ENCODE measurements at regions not wholly inside any gene's neighbourhood (a gene's known extent, or its start where the extent isn't known, plus 50 kb on each side); places are given as distances from the start of the nearest gene placed in this dataset.

GRCh38 chr12:92554158-92555073, 148.4 kb upstream of the PLEKHG7 start:
- Mint-ChIP-seq H3K4me3 (no peak overlapping the region), H3K36me3 (no peaks in the 10 kb centered on the region), H3K9me3 (no peaks in the 10 kb centered on the region), H3K4me1 (ENCODE audit: unreplicated experiment) (peaks cover 18% of the 10 kb centered on the region), H3K27ac (no peak overlapping the region), H3K27me3 (no peaks in the 10 kb centered on the region)
- no peak for DNase-seq (ENCODE audit: extremely low spot score, unreplicated experiment)
- no peak for TF ChIP-seq CTCF (conservative IDR thresholded peaks at IDR 0.05)

GRCh38 chr12:92553389-92553788, 149.4 kb upstream of the PLEKHG7 start:
- Mint-ChIP-seq H3K27ac (no peak overlapping the region), H3K9me3 (peaks cover 5% of the 10 kb centered on the region), H3K36me3 (no peaks in the 10 kb centered on the region), H3K4me3 (no peak overlapping the region), H3K4me1 (ENCODE audit: unreplicated experiment) (peaks cover 17% of the 10 kb centered on the region), H3K27me3 (no peaks in the 10 kb centered on the region)
- no peak for TF ChIP-seq CTCF (conservative IDR thresholded peaks at IDR 0.05)
- no peak for DNase-seq (ENCODE audit: extremely low spot score, unreplicated experiment)

GRCh38 chr12:92552412-92553108, 150.2 kb upstream of the PLEKHG7 start:
- TF ChIP-seq CTCF (conservative IDR thresholded peaks at IDR 0.05), result no peak
- Mint-ChIP-seq H3K27ac (no peak overlapping the region), H3K36me3 (no peaks in the 10 kb centered on the region), H3K4me1 (ENCODE audit: unreplicated experiment) (peaks cover 19% of the 10 kb centered on the region), H3K4me3 (no peak overlapping the region), H3K9me3 (peaks cover 5% of the 10 kb centered on the region), H3K27me3 (no peaks in the 10 kb centered on the region)
- no peak for DNase-seq (ENCODE audit: extremely low spot score, unreplicated experiment)

GRCh38 chr12:92551853-92552397, 150.9 kb upstream of the PLEKHG7 start:
- Mint-ChIP-seq H3K4me1 (ENCODE audit: unreplicated experiment) (peaks cover 22% of the 10 kb centered on the region), H3K4me3 (no peak overlapping the region), H3K27ac (no peak overlapping the region), H3K27me3 (no peaks in the 10 kb centered on the region), H3K9me3 (peaks cover 5% of the 10 kb centered on the region), H3K36me3 (no peaks in the 10 kb centered on the region)
- no peak for DNase-seq (ENCODE audit: extremely low spot score, unreplicated experiment)
- no peak for TF ChIP-seq CTCF (conservative IDR thresholded peaks at IDR 0.05)

GRCh38 chr12:92551210-92551609, 151.6 kb upstream of the PLEKHG7 start:
- no peaks in the 10 kb centered on the region for H3K27me3 Mint-ChIP-seq
- peaks cover 22% of the 10 kb centered on the region for H3K4me1 Mint-ChIP-seq (ENCODE audit: unreplicated experiment)
- H3K4me3 Mint-ChIP-seq, result no peak overlapping the region
- no peak overlapping the region for H3K27ac Mint-ChIP-seq
- no peaks in the 10 kb centered on the region for H3K36me3 Mint-ChIP-seq
- TF ChIP-seq CTCF (conservative IDR thresholded peaks at IDR 0.05), result no peak
- no peak for DNase-seq (ENCODE audit: extremely low spot score, unreplicated experiment)
- H3K9me3 Mint-ChIP-seq, result peaks cover 5% of the 10 kb centered on the region

All from type B pancreatic cell (in vitro differentiated cells).